ENCODE measurements at regions not wholly inside any gene's neighbourhood (a gene's known extent, or its start where the extent isn't known, plus 50 kb on each side); places are given as distances from the start of the nearest gene placed in this dataset.

DNA sequence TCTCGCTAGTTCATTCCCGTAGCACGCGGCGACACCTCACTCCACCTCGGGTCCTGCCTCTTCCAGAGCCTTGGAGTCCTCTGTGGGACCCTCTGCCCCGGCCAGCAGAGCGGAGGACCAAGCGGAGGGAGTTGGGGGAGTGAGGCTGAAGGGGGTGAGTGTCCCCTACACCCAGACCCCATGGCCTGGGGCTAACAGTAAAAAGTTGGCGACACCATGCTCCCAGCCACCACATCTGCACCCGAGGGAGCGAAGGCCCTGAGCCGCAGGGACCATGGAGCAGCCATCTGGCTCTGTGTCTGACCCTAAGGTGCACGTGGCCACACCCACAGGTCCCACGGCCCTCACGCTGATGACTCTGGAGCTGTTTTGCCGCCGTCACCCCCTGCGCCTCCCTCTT lies 293.8 kb downstream of the BRD1 start:
- TF ChIP-seq FOXP2 (optimal IDR thresholded peaks at IDR 0.05; ENCODE audit: control extremely low read depth, extremely low read length, insufficient read depth) = no peak
- TF ChIP-seq POLR2AphosphoS5 (IDR thresholded peaks at IDR 0.05; ENCODE audit: borderline replicate concordance, low read depth, low read length) = no peak
